GM12864 (cell line): ENCODE measurements at regions not wholly inside any gene's neighbourhood (a gene's known extent, or its start where the extent isn't known, plus 50 kb on each side); places are given as distances from the start of the nearest gene placed in this dataset.

Source experiments
- DNase-seq: peaks from one replicate; pipeline ENCODE4 v3.0.0-alpha.2; 2011; ENCODE audit warnings: low read depth
- H3K4me3 ChIP-seq: 2 replicates; pipeline ENCODE4 v1.5.1; 2011; ENCODE audit warnings: mild to moderate bottlenecking, low read depth, low read length, control low read depth
- CTCF ChIP-seq: IDR thresholded peaks from 2 replicates; pipeline ENCODE4 v1.5.1; 2011; ENCODE audit warnings: low read depth, mild to moderate bottlenecking, moderate library complexity, low read length, control low read depth, inconsistent platforms; ENCODE audit errors: missing control alignments

GRCh38 chr12:17371491-17372215 lies 718.3 kb downstream of the RERGL start:
- DNase-seq: no peak
- no peak overlapping the region for H3K4me3 ChIP-seq
- TF ChIP-seq CTCF: no peak

- H3K4me3 ChIP-seq: no peak overlapping the region
- TF ChIP-seq CTCF: no peak
Measured at GRCh38 chr12:17370621-17371020, 719.4 kb downstream of the RERGL start.

GRCh38 chr12:17369556-17369955 lies 720.4 kb downstream of the RERGL start:
- H3K4me3 ChIP-seq: no peak overlapping the region
- DNase-seq: no peak
- TF ChIP-seq CTCF: no peak

More at GRCh38 chr12:17370621-17371020, 719.4 kb downstream of the RERGL start:
- DNase-seq: no peak

GRCh38 chr12:17361224-17361623 lies 728.8 kb downstream of the RERGL start:
- no peak for DNase-seq
- no peak overlapping the region for H3K4me3 ChIP-seq
- no peak for TF ChIP-seq CTCF

GRCh38 chr12:17358835-17359234 lies 731.2 kb downstream of the RERGL start:
- TF ChIP-seq CTCF: no peak

GRCh38 chr12:17357396-17357795 lies 732.6 kb downstream of the RERGL start:
- no peak for DNase-seq
- TF ChIP-seq CTCF: no peak
- H3K4me3 ChIP-seq: no peak overlapping the region

More at GRCh38 chr12:17358835-17359234, 731.2 kb downstream of the RERGL start:
- H3K4me3 ChIP-seq: no peak overlapping the region
- no peak for DNase-seq

GRCh38 chr12:17352164-17352563 lies 737.8 kb downstream of the RERGL start:
- no peak overlapping the region for H3K4me3 ChIP-seq
- no peak for DNase-seq
- TF ChIP-seq CTCF: no peak
